Testis (tissue), 2 donors: ENCODE measurements at regions not wholly inside any gene's neighbourhood (a gene's known extent, or its start where the extent isn't known, plus 50 kb on each side); places are given as distances from the start of the nearest gene placed in this dataset.

ENCODE experiments used
- DNase-seq: peaks from one replicate; pipeline ENCODE4 v3.0.0-alpha.2; 2019
- H3K27ac ChIP-seq, 2 donors: fragments of 200-600 bp; sonication (generic); one replicate each; pipeline ENCODE4 v1.5.1; 2019
- H3K27me3 ChIP-seq: fragments of 200-600 bp; sonication (generic); one replicate; pipeline ENCODE4 v1.5.1; 2019
- H3K36me3 ChIP-seq: fragments of 200-600 bp; sonication (generic); one replicate; pipeline ENCODE4 v1.5.1; 2017; ENCODE audit warnings: low read depth; ENCODE audit errors: missing control alignments
- H3K4me1 ChIP-seq: fragments of 200-600 bp; sonication (generic); one replicate; pipeline ENCODE4 v1.5.1; 2019
- H3K4me3 ChIP-seq, 2 donors: fragments of 200-600 bp; sonication (generic); one replicate each; pipeline ENCODE4 v1.5.1; 2017 to 2019
- H3K9me3 ChIP-seq: fragments of 200-600 bp; sonication (generic); one replicate; pipeline ENCODE4 v1.5.1; 2017
- POLR2A ChIP-seq: fragments of 450-650 bp; IDR thresholded peaks from one replicate; pipeline ENCODE4 v1.6.1; 2017; ENCODE audit warnings: antibody characterized with exemption, mild to moderate bottlenecking, moderate library complexity
- WGBS, 2 donors: methylation state at CpG; one replicate each; pipeline ENCODE4 v1.1.5; 2018; 5-methylcytosine and 5-hydroxymethylcytosine counted together
- intact Hi-C: fragments of 100-400 bp; cut with DNase I; formaldehyde crosslinking; loops from one replicate; pipeline ENCODE4 v1.15.1; 2023; ENCODE audit warnings: low total_unique reads
- TF ChIP-seq, protein P1 (sequence below), 3 experiments: fragments of 450-650 bp in 2 of 3; fragments of 200-600 bp in 1 of 3; sonication (generic) in 1 of 3; IDR thresholded peaks; one replicate each; pipeline ENCODE4 v1.5.1; 2016 to 2019; ENCODE audit warnings: antibody characterized with exemption in 3 of 3, mild to moderate bottlenecking in 2 of 3, moderate library complexity in 1 of 3

GRCh38 chr20:39607141-39607540 is 645.0 kb downstream of the DHX35 start:
- Histone ChIP-seq H3K27me3 (no peaks in the 10 kb centered on the region), H3K27ac (no peak overlapping the region), H3K36me3 (no peaks in the 10 kb centered on the region), H3K4me1 (no peaks in the 10 kb centered on the region), H3K4me3 (no peak overlapping the region), H3K9me3 (no peaks in the 10 kb centered on the region)
- TF ChIP-seq, protein P1, sequence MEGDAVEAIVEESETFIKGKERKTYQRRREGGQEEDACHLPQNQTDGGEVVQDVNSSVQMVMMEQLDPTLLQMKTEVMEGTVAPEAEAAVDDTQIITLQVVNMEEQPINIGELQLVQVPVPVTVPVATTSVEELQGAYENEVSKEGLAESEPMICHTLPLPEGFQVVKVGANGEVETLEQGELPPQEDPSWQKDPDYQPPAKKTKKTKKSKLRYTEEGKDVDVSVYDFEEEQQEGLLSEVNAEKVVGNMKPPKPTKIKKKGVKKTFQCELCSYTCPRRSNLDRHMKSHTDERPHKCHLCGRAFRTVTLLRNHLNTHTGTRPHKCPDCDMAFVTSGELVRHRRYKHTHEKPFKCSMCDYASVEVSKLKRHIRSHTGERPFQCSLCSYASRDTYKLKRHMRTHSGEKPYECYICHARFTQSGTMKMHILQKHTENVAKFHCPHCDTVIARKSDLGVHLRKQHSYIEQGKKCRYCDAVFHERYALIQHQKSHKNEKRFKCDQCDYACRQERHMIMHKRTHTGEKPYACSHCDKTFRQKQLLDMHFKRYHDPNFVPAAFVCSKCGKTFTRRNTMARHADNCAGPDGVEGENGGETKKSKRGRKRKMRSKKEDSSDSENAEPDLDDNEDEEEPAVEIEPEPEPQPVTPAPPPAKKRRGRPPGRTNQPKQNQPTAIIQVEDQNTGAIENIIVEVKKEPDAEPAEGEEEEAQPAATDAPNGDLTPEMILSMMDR (IDR thresholded peaks at IDR 0.05) = no peak
- TF ChIP-seq POLR2A = no peak
- WGBS, 2 donors = 50 to 63% methylated on average over 1 of the region's 1 CpG
- no peak for DNase-seq
- intact Hi-C loops = no loop called here

- Histone ChIP-seq H3K27ac (no peak overlapping the region), H3K27me3 (no peaks in the 10 kb centered on the region), H3K4me3 (no peak overlapping the region), H3K9me3 (no peaks in the 10 kb centered on the region), H3K4me1 (no peaks in the 10 kb centered on the region), H3K36me3 (no peaks in the 10 kb centered on the region)
- no peak for DNase-seq
- intact Hi-C loops = no loop called here
- no peak for TF ChIP-seq POLR2A
- TF ChIP-seq, protein P1 (IDR thresholded peaks at IDR 0.05) = no peak
- 79 to 87% methylated on average over 3 of the region's 3 CpGs for WGBS, 2 donors
These were observed 643.8 kb downstream of the DHX35 start for GRCh38 chr20:39605908-39606307.

DNA sequence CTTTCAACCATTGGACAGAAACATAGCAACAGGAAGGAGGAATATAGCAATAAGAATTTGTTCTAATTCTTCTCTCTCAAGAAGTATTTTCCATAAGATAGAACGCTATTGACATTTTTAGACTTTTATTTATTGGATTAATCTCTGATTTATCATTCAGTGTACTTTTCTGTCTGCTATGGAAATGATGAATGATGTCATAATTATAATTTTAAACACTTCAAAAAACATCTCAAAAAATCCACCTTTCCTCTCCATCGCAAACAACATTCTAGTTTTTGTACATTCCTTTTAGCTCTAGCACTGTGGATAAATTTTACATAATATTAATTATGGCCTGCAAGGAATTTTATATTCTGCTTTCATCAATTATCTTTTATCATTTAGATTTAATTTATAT is 643.2 kb downstream of the DHX35 start:
- intact Hi-C loops = no loop called here
- H3K27ac ChIP-seq = no peak overlapping the region
- DNase-seq = no peak
- no peak for TF ChIP-seq POLR2A
- TF ChIP-seq, protein P1 (IDR thresholded peaks at IDR 0.05) = no peak
- H3K9me3 ChIP-seq = no peaks in the 10 kb centered on the region
- 92 to 94% methylated on average over 2 of the region's 2 CpGs for WGBS, 2 donors
- no peaks in the 10 kb centered on the region for H3K27me3 ChIP-seq
- H3K36me3 ChIP-seq = no peaks in the 10 kb centered on the region
- no peaks in the 10 kb centered on the region for H3K4me1 ChIP-seq
- H3K4me3 ChIP-seq = no peak overlapping the region

DNA sequence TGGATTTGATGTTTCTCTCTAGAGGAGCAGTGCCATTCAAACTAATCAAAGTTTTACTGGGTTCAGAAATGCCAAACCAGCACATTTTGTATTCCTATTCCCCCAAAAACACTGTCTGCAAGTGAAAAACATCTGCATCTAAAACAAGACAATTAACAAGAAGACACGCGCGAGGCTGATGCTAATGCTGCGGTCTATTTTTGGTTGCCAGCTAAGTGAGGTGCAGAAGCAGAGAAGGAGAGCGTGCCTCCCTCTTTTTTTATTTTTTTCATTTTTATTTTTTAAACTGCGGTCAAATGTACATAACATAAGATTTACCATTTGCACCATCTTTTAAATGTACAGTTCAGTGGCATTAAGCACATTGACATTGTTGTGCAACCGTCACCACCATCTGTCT is 641.1 kb downstream of the DHX35 start:
- no peaks in the 10 kb centered on the region for H3K36me3 ChIP-seq
- no peaks in the 10 kb centered on the region for H3K4me1 ChIP-seq
- WGBS, 2 donors = 90 to 93% methylated on average over 7 of the region's 7 CpGs
- H3K27me3 ChIP-seq = no peaks in the 10 kb centered on the region
- intact Hi-C loops = no loop called here
- H3K9me3 ChIP-seq = no peaks in the 10 kb centered on the region
- H3K27ac ChIP-seq = no peak overlapping the region
- TF ChIP-seq, protein P1 (IDR thresholded peaks at IDR 0.05) = no peak
- no peak for TF ChIP-seq POLR2A
- no peak for DNase-seq
- no peak overlapping the region for H3K4me3 ChIP-seq

- no peaks in the 10 kb centered on the region for H3K36me3 ChIP-seq
- intact Hi-C loops = no loop called here
These were observed 640.5 kb downstream of the DHX35 start for GRCh38 chr20:39602649-39603048.

More at GRCh38 chr20:39602649-39603048, 640.5 kb downstream of the DHX35 start:
- Histone ChIP-seq H3K4me3 (no peak overlapping the region), H3K27ac (no peak overlapping the region), H3K9me3 (no peaks in the 10 kb centered on the region), H3K27me3 (no peaks in the 10 kb centered on the region), H3K4me1 (no peaks in the 10 kb centered on the region)
- TF ChIP-seq, protein P1 (IDR thresholded peaks at IDR 0.05) = no peak
- TF ChIP-seq POLR2A = no peak
- no peak for DNase-seq
- WGBS, 2 donors = 64 to 75% methylated on average over 2 of the region's 2 CpGs
